HepG2 (cell line): ENCODE measurements at regions not wholly inside any gene's neighbourhood (a gene's known extent, or its start where the extent isn't known, plus 50 kb on each side); places are given as distances from the start of the nearest gene placed in this dataset.

ENCODE experiments used
- ATAC-seq: fragments of 200-7000 bp; cut with Tn5 transposase; 3 replicates; pipeline ENCODE4 v1.9.1; 2020; ENCODE audit warnings: mild to moderate bottlenecking, moderate library complexity
- BruUV-seq: library from RNA; stranded (reverse); fragments of 400-500 nt; replicated peaks from 2 replicates; lab custom pipeline; 2021; lab: Mats Ljungman, UMichigan
- CTCF ChIA-PET: fragments of 300-600 bp; formaldehyde crosslinking; extraction: SDS; loops from one replicate; lab custom pipeline; 2021; ENCODE audit warnings: low total read pairs, inconsistent platforms, low intra/inter-chr PET ratio; lab: Yijun Ruan, JAX
- POLR2A ChIA-PET: fragments of 350-600 bp; sonication (Branson Sonifier 250); formaldehyde crosslinking; loops from one replicate; lab custom pipeline; 2020; ENCODE audit warnings: antibody characterized with exemption, inconsistent platforms; lab: Yijun Ruan, JAX
- DNase-seq: peaks from one replicate; pipeline ENCODE4 v3.0.0-alpha.2; 2015; ENCODE audit warnings: low spot score
- FAIRE-seq: peaks from 3 replicates; lab custom pipeline; 2011; peaks lifted over from hg19 to GRCh38; lab: Jason Lieb, UNC
- H2AFZ ChIP-seq: one replicate; pipeline ENCODE4 v1.6.1; 2011; ENCODE audit warnings: low read length, inconsistent platforms
- H3K27ac ChIP-seq: fragments of 300-600 bp; 3 replicates; pipeline ENCODE4 v1.8.0; 2011; ENCODE audit warnings: mixed run types, mild to moderate bottlenecking, mixed read lengths, low read length, inconsistent platforms; ENCODE audit not compliant: insufficient read depth; ENCODE audit errors: extremely low read length
- H3K27me3 ChIP-seq, 2 experiments: fragments of 200-600 bp in 1 of 2; 2 replicates in 1 of 2; 3 replicates in 1 of 2; pipeline versions ENCODE4 v1.6.0 to v1.8.0; 2011; ENCODE audit warnings: low read length in 2 of 2, mild to moderate bottlenecking in 2 of 2, moderate library complexity in 2 of 2, inconsistent platforms in 1 of 2; ENCODE audit not compliant: insufficient read depth in 2 of 2, control insufficient read depth in 1 of 2
- H3K36me3 ChIP-seq, 2 experiments: fragments of 200-600 bp in 1 of 2; replicated peaks in 1 of 2; 2 replicates in 1 of 2; 3 replicates in 1 of 2; pipeline versions ENCODE4 v1.5.1 to v1.8.0; 2011; ENCODE audit warnings: low read length in 2 of 2, inconsistent platforms in 1 of 2; ENCODE audit not compliant: insufficient read depth in 2 of 2, control insufficient read depth in 1 of 2
- H3K4me1 ChIP-seq: 2 replicates; pipeline ENCODE4 v1.5.1; 2012; ENCODE audit warnings: low read length, inconsistent platforms; ENCODE audit not compliant: insufficient read depth
- H3K4me2 ChIP-seq: 2 replicates; pipeline ENCODE4 v1.6.0; 2011; ENCODE audit warnings: low read depth, low read length, inconsistent platforms
- H3K4me3 ChIP-seq, 3 experiments: fragments of 200-600 bp in 1 of 3; sonication (generic), shearing (Covaris generic) in 1 of 3; replicated peaks in 1 of 3; 2 replicates each; pipeline ENCODE4 v1.5.1; 2011 to 2016; ENCODE audit warnings: low read length in 3 of 3, inconsistent platforms in 2 of 3, low read depth in 2 of 3, mild to moderate bottlenecking in 2 of 3, control low read depth in 1 of 3, mixed read lengths in 1 of 3; ENCODE audit not compliant: insufficient read depth in 1 of 3
- H3K79me2 ChIP-seq: one replicate; pipeline ENCODE4 v1.6.1; 2011; ENCODE audit warnings: low read length, inconsistent platforms; ENCODE audit not compliant: insufficient read depth
- H3K9ac ChIP-seq: 2 replicates; pipeline ENCODE4 v1.6.0; 2011; ENCODE audit warnings: mild to moderate bottlenecking, low read depth, low read length, inconsistent platforms; ENCODE audit not compliant: insufficient read depth
- H3K9me3 ChIP-seq: 2 replicates; pipeline ENCODE4 v1.5.1; 2012; ENCODE audit warnings: mild to moderate bottlenecking, low read length
- H4K20me1 ChIP-seq: 2 replicates; pipeline ENCODE4 v1.6.0; 2011; ENCODE audit warnings: inconsistent platforms, mild to moderate bottlenecking, low read length, moderate library complexity; ENCODE audit not compliant: insufficient read depth
- ARNT2 ChIP-seq: sonication (generic); formaldehyde crosslinking; IDR thresholded peaks from 2 replicates; pipeline ENCODE4 v1.8.0; 2022; ENCODE audit warnings: mild to moderate bottlenecking, low read depth, missing genetic modification reagents, moderate library complexity
- ELF3 ChIP-seq: IDR thresholded peaks from 2 replicates; pipeline ENCODE4 v1.6.1; 2016; ENCODE audit warnings: missing genetic modification reagents, missing compliant biosample characterization
- HDAC2 ChIP-seq: sonication (generic); formaldehyde crosslinking; IDR thresholded peaks from 2 replicates; pipeline ENCODE4 v1.4.0; 2020; ENCODE audit warnings: missing genetic modification reagents
- HNRNPH1 ChIP-seq: fragments of 200-400 bp; formaldehyde crosslinking; optimal IDR thresholded peaks from 2 replicates; pipeline ENCODE3; 2017; ENCODE audit warnings: mild to moderate bottlenecking, low read depth, low read length
- KDM2A ChIP-seq: sonication (generic); formaldehyde crosslinking; IDR thresholded peaks from 2 replicates; pipeline ENCODE4 v1.4.0; 2020; ENCODE audit warnings: low read depth, missing genetic modification reagents, borderline replicate concordance
- KLF6 ChIP-seq: IDR thresholded peaks from 2 replicates; pipeline ENCODE4 v1.8.0; 2016; ENCODE audit warnings: missing biosample characterization, missing genetic modification reagents
- MXD4 ChIP-seq: IDR thresholded peaks from 2 replicates; pipeline ENCODE4 v1.6.1; 2016; ENCODE audit warnings: mild to moderate bottlenecking, missing biosample characterization, missing genetic modification reagents
- NFIB ChIP-seq: sonication (generic); formaldehyde crosslinking; IDR thresholded peaks from 2 replicates; pipeline ENCODE4 v1.9.0; 2021; ENCODE audit warnings: missing genetic modification reagents, mild to moderate bottlenecking, borderline replicate concordance
- SMC3 ChIP-seq: IDR thresholded peaks from 2 replicates; pipeline ENCODE4 v1.6.1; 2011; ENCODE audit warnings: low read length, improper control_type of control experiment
- SRY ChIP-seq: sonication (generic); formaldehyde crosslinking; IDR thresholded peaks from 2 replicates; pipeline ENCODE4 v1.8.0; 2022; ENCODE audit warnings: mild to moderate bottlenecking, missing genetic modification reagents
- TEAD3 ChIP-seq: optimal IDR thresholded peaks from 2 replicates; pipeline ENCODE3; 2016; ENCODE audit warnings: borderline replicate concordance
- TGIF2 ChIP-seq: IDR thresholded peaks from 2 replicates; pipeline ENCODE4 v1.6.1; 2016; ENCODE audit warnings: control low read depth, missing compliant biosample characterization
- ZC3H4 ChIP-seq: sonication (generic); formaldehyde crosslinking; IDR thresholded peaks from 2 replicates; pipeline ENCODE4 v1.4.0; 2020; ENCODE audit warnings: missing genetic modification reagents, borderline replicate concordance
- ZNF256 ChIP-seq: sonication (generic); formaldehyde crosslinking; conservative IDR thresholded peaks from 2 replicates; pipeline ENCODE4 v1.4.0; 2020; ENCODE audit warnings: missing genetic modification reagents
- ZNF496 ChIP-seq: sonication (generic); formaldehyde crosslinking; IDR thresholded peaks from 2 replicates; pipeline ENCODE4 v1.8.1; 2023; ENCODE audit warnings: mild to moderate bottlenecking, moderate library complexity, missing genetic modification reagents; ENCODE audit not compliant: insufficient replicate concordance
- ZNF577 ChIP-seq: sonication (generic); formaldehyde crosslinking; IDR thresholded peaks from 2 replicates; pipeline ENCODE4 v1.4.0; 2020; ENCODE audit warnings: mild to moderate bottlenecking, low read depth, missing genetic modification reagents, borderline replicate concordance
- ZNF629 ChIP-seq: sonication (generic); formaldehyde crosslinking; conservative IDR thresholded peaks from 2 replicates; pipeline ENCODE4 v1.5.0; 2020; ENCODE audit warnings: missing genetic modification reagents
- ZNF83 ChIP-seq: sonication (generic); formaldehyde crosslinking; IDR thresholded peaks from 2 replicates; pipeline ENCODE4 v1.4.0; 2020; ENCODE audit warnings: missing genetic modification reagents, mild to moderate bottlenecking, borderline replicate concordance
- ZNF850 ChIP-seq: sonication (generic); formaldehyde crosslinking; conservative IDR thresholded peaks from 2 replicates; pipeline ENCODE4 v1.9.0; 2021; ENCODE audit warnings: mild to moderate bottlenecking, missing genetic modification reagents
- WGBS: methylation state at CpG from one replicate; pipeline ENCODE4 v1.1.6; 2017; ENCODE audit warnings: low lambda C conversion rate; 5-methylcytosine and 5-hydroxymethylcytosine counted together
- in situ Hi-C: cut with HindIII; loops from 2 replicates; pipeline ENCODE4 v1.10.0; 2017; ENCODE audit warnings: low pct_unique_long_range_greater_than_20kb; ENCODE audit not compliant: extremely low pct_ligation_motif_present
- intact Hi-C: fragments of 100-400 bp; cut with micrococcal nuclease; formaldehyde crosslinking; loops from one replicate; pipeline ENCODE4 v1.10.0; 2022; ENCODE audit not compliant: unreplicated experiment

GRCh38 chr7:10325395-10325794 is 648.3 kb upstream of the PHF14 start:
- H3K36me3 ChIP-seq, result no peaks in the 10 kb centered on the region
- in situ Hi-C loops, result no loop called here
- DNase-seq, result no peak
- no peak for ATAC-seq
- ChIA-PET CTCF (no interaction called here), POLR2A (no interaction called here)
- H3K4me1 ChIP-seq, result no peaks in the 10 kb centered on the region
- intact Hi-C loops, result no loop called here
- H3K79me2 ChIP-seq, result no peaks in the 10 kb centered on the region
- no TSS peak for BruUV-seq
- TF ChIP-seq SMC3 (no peak), ZC3H4 (CRISPR knock-in tag) (no peak), ZNF629 (CRISPR knock-in tag) (no peak), ELF3 (no peak), KDM2A (CRISPR knock-in tag) (no peak), MXD4 (CRISPR knock-in tag) (no peak), SRY (CRISPR knock-in tag) (no peak), ZNF256 (CRISPR knock-in tag) (no peak), ZNF83 (no peak), NFIB (CRISPR knock-in tag) (no peak), KLF6 (CRISPR knock-in tag) (no peak), HDAC2 (CRISPR knock-in tag) (no peak), TEAD3 (CRISPR knock-in tag) (no peak), ZNF496 (CRISPR knock-in tag) (no peak), TGIF2 (no peak), ZNF850 (CRISPR knock-in tag) (no peak), HNRNPH1 (no peak), ZNF577 (CRISPR knock-in tag) (no peak), ARNT2 (no peak)
- H3K9me3 ChIP-seq, result peaks cover 90% of the 10 kb centered on the region
- WGBS, result 0% methylated on average over 2 of the region's 2 CpGs
- no peak overlapping the region for H2AFZ ChIP-seq
- H3K4me2 ChIP-seq, result no peak overlapping the region
- FAIRE-seq, result no peak
- H3K4me3 ChIP-seq, result no peak overlapping the region
- H4K20me1 ChIP-seq, result no peaks in the 10 kb centered on the region
- H3K9ac ChIP-seq, result no peak overlapping the region
- no peak overlapping the region for H3K27ac ChIP-seq
- no peaks in the 10 kb centered on the region for H3K27me3 ChIP-seq
